ENCODE measurements at regions not wholly inside any gene's neighbourhood (a gene's known extent, or its start where the extent isn't known, plus 50 kb on each side); places are given as distances from the start of the nearest gene placed in this dataset.

- no peak for DNase-seq (ENCODE audit: extremely low read depth in 1 of 11, low read depth in 9 of 11, low spot score in 4 of 11)
These were observed 501.4 kb upstream of the DAB1 start for GRCh38 chr1:57925226-57925625.

DNA sequence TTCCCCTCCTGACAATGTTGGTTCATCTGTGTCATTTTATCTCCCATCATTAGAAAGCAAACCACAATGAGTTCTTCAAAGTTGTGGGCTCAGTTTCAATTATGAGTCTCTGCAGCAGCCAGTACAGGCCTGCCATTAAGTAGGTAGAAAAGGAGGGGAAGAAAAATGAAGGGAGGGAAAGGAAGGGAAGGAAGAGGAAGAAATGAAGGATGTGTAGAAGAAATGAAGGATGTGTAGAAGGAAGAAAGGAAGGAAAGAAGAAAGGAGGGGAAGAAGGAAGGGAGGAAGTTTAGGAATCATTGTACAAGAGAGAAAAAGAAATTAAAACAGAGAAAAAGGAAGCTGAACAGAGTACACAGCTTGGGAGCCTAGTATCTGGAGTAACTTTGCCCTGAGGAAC, 498.3 kb upstream of the DAB1 start:
- no peak for DNase-seq (ENCODE audit: extremely low read depth in 1 of 11, low read depth in 9 of 11, low spot score in 4 of 11)

DNA sequence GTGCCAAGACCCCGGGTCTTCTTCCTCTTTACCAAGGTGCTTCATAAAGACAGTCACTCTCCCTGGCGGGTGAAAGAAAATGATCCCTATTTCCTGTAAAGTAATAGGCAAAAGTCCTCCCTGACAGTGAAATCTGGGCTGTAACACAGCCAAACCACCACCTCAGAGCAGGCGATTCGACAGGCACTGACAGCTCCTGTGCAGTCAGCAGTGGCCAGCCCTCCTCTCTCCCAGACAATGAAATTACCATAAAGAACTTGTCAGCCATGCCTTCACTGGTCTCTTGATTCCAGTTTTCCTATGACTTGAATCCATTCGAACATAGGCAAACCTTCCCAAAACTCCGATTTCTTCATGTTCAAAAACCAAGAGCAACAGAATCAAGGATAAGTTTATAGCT, 492.2 kb upstream of the DAB1 start:
- no peak for DNase-seq (ENCODE audit: extremely low read depth in 1 of 11, low read depth in 9 of 11, low spot score in 4 of 11)

GRCh38 chr1:57911427-57911826, 487.6 kb upstream of the DAB1 start:
- no peak for DNase-seq (ENCODE audit: extremely low read depth in 1 of 11, low read depth in 9 of 11, low spot score in 4 of 11)

DNA sequence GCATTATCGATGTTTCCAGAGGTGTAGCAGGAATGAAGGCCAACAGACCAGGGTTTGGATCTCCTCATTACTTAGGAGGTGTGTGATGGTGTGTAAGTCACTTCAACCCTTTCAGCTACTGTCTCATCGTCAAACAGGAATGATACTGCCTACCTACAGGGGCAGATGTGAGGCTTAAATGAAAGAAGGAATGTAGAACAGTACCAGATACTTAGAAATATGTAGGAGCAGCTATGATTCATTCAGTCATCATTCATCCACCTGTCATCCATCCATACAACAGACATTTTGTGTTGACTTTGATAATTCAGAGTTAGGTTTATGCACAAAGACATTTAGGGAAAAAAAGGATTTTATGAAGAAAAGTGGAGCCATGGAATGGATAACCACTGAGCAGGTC, 486.9 kb upstream of the DAB1 start:
- no peak for DNase-seq (ENCODE audit: extremely low read depth in 1 of 11, low read depth in 9 of 11, low spot score in 4 of 11)

DNA sequence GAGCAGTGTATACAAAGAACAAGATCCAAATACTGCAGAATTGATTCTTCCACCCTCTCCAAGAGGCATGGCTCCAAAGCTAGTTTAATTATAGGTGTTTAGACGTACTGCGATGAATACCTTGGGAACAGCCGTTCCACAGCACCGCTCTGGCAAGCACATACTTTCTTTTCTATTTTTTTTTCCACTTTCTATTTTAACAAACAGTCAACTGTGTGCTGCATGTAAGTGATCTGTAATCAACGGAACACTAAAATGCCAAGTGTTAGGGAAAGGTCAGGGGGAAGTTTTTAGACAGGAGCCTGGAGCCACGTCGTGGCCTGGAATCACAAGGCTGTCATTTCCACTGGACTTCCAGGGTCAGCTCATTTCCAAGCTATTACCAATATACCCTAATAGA, 486.4 kb upstream of the DAB1 start:
- no peak for DNase-seq (ENCODE audit: extremely low read depth in 1 of 11, low read depth in 9 of 11, low spot score in 4 of 11)

- no peak for DNase-seq (ENCODE audit: extremely low read depth in 1 of 11, low read depth in 9 of 11, low spot score in 4 of 11)
These were observed 484.5 kb upstream of the DAB1 start for GRCh38 chr1:57908147-57908890.

- no peak for DNase-seq (ENCODE audit: extremely low read depth in 1 of 11, low read depth in 9 of 11, low spot score in 4 of 11)
These were observed 477.5 kb upstream of the DAB1 start for GRCh38 chr1:57901208-57901919.

DNA sequence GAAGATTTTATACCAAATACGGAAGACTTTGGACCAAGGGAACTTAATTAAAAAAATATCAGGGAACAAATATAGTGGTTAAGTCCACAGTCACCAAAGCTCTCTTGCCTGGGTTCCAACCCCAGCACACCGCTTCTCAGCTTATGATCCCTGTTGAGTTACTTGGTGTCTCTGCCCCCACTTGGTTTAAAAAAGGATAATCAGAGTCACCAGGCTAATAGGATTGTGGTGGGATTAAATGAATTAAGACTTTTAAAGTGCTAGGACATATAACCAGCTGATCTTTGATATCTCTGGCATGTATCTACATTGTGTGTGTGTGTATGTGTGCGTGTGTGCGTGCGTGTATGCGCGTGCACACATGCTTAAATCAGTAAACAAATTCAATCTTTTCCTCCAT, 474.7 kb upstream of the DAB1 start:
- no peak for DNase-seq (ENCODE audit: extremely low read depth in 1 of 11, low read depth in 9 of 11, low spot score in 4 of 11)

GRCh38 chr1:57897581-57897980, 473.7 kb upstream of the DAB1 start:
- DNase-seq (ENCODE audit: extremely low read depth in 1 of 11, low read depth in 9 of 11, low spot score in 4 of 11): no peak

DNA sequence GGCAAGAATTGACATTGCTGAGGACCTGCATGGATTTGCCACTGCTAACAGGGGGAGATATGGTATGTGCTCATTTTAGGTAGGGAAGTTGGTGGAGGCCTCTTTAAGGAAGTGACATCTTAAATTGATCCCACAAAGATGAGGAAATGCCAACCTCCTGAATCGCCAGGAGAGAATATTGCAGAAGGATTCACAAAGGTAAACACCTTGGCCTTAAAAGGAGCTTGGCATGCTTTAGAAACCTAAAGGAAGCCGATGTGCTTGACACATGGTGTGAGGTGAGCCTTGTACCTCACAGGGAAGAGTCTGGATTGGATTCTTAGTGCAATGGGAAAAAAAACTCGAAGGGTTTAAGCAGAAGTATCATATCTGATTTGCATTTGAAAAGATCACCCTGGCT, 470.5 kb upstream of the DAB1 start:
- no peak for DNase-seq (ENCODE audit: extremely low read depth in 1 of 11, low read depth in 9 of 11, low spot score in 4 of 11)

DNA sequence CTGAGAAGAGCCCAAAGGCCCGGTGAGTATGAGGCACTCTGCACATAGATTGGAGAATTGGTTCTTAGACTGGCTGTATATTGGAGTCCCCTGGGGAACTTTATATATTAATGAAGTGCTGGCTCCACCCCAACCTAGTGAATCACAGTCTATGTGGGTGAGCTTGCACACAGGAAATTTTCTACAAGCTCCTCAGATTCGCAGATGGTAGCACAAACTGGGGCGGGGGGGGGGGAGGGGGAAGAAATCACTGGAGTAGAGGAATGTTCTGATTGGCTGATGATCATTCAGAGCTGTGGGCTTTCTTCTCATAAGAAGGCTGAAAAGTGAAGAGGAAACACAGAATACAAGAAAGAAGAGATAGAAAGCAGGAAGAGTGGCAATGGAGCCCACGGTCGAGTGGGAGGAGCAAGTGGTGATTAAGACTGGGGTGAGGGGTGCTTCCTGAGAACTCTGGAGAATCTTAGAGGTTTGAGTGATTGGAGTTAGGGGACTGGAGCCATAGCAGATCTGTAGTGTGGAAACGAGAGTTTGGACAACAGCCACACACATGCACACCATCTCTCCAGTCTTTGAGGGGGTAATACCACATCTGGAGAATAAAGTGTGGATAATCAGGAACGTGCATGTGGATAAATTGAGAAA, 465.9 kb upstream of the DAB1 start:
- no peak for DNase-seq (ENCODE audit: extremely low read depth in 1 of 11, low read depth in 9 of 11, low spot score in 4 of 11)

GRCh38 chr1:57887964-57888491, 464.2 kb upstream of the DAB1 start:
- DNase-seq (ENCODE audit: extremely low read depth in 1 of 11, low read depth in 9 of 11, low spot score in 4 of 11): no peak

GRCh38 chr1:57886376-57886775, 462.5 kb upstream of the DAB1 start:
- DNase-seq (ENCODE audit: extremely low read depth in 1 of 11, low read depth in 9 of 11, low spot score in 4 of 11): no peak

GRCh38 chr1:57883642-57883995, 459.8 kb upstream of the DAB1 start:
- peak in 1 of 11 donors; percentile 17 for DNase-seq (ENCODE audit: extremely low read depth in 1 of 11, low read depth in 9 of 11, low spot score in 4 of 11)

GRCh38 chr1:57882934-57883641, 459.2 kb upstream of the DAB1 start:
- no peak for DNase-seq (ENCODE audit: extremely low read depth in 1 of 11, low read depth in 9 of 11, low spot score in 4 of 11)

GRCh38 chr1:57882072-57882471, 458.2 kb upstream of the DAB1 start:
- no peak for DNase-seq (ENCODE audit: extremely low read depth in 1 of 11, low read depth in 9 of 11, low spot score in 4 of 11)

- no peak for DNase-seq (ENCODE audit: extremely low read depth in 1 of 11, low read depth in 9 of 11, low spot score in 4 of 11)
These were observed 457.8 kb upstream of the DAB1 start for GRCh38 chr1:57881639-57882038.

- DNase-seq (ENCODE audit: extremely low read depth in 1 of 11, low read depth in 9 of 11, low spot score in 4 of 11): no peak
These were observed 455.8 kb upstream of the DAB1 start for GRCh38 chr1:57879700-57880099.

GRCh38 chr1:57874418-57874877, 450.6 kb upstream of the DAB1 start:
- DNase-seq (ENCODE audit: extremely low read depth in 1 of 11, low read depth in 9 of 11, low spot score in 4 of 11): no peak

Data from renal cortex interstitium (tissue), 11 donors.